GM12878 (cell line): ENCODE measurements at regions not wholly inside any gene's neighbourhood (a gene's known extent, or its start where the extent isn't known, plus 50 kb on each side); places are given as distances from the start of the nearest gene placed in this dataset.

Experiments used
- ATAC-seq: fragments of 200-7000 bp; cut with Tn5 transposase; 3 replicates; pipeline ENCODE4 v1.9.1; 2020; ENCODE audit warnings: mild to moderate bottlenecking, moderate library complexity
- BruUV-seq: library from RNA; stranded (reverse); fragments of 400-500 nt; replicated peaks from 2 replicates; lab custom pipeline; 2021; lab: Mats Ljungman, UMichigan
- CTCF ChIA-PET: fragments of 300-600 bp; sonication (Branson Sonifier 250); formaldehyde crosslinking; extraction: SDS; loops from one replicate; lab custom pipeline; 2021; ENCODE audit warnings: inconsistent platforms; lab: Yijun Ruan, JAX
- POLR2A ChIA-PET: fragments of 350-600 bp; formaldehyde crosslinking; extraction: SDS; loops from one replicate; lab custom pipeline; 2021; ENCODE audit warnings: inconsistent platforms; lab: Charles Lee
- RAD21 ChIA-PET: fragments of 300-600 bp; sonication (Branson Sonifier 250); formaldehyde crosslinking; loops from one replicate; lab custom pipeline; 2023; ENCODE audit warnings: antibody characterized with exemption; ENCODE audit not compliant: unreplicated experiment; lab: Charles Lee
- SMC1A ChIA-PET: fragments of 300-600 bp; sonication (Branson Sonifier 250); formaldehyde crosslinking; loops from one replicate; lab custom pipeline; 2023; ENCODE audit not compliant: unreplicated experiment, uncharacterized antibody; lab: Charles Lee
- DNase-seq: peaks from one replicate; pipeline ENCODE4 v3.0.0-alpha.2; 2011; ENCODE audit warnings: low read depth, low spot score
- FAIRE-seq: peaks from 3 replicates; lab custom pipeline; 2011; peaks lifted over from hg19 to GRCh38; lab: Jason Lieb, UNC
- H2AFZ ChIP-seq: 2 replicates; pipeline ENCODE4 v1.6.0; 2011; ENCODE audit warnings: low read depth, low read length, control low read depth; ENCODE audit not compliant: control insufficient read depth
- H3K27ac ChIP-seq: 2 replicates; pipeline ENCODE4 v1.5.1; 2011; ENCODE audit warnings: control low read depth; ENCODE audit not compliant: control insufficient read depth, insufficient read depth
- H3K27me3 ChIP-seq, 2 experiments: replicated peaks in 1 of 2; 2 replicates each; pipeline versions ENCODE4 v1.6.0 to v1.6.1; 2011; ENCODE audit warnings: low read length in 1 of 2; ENCODE audit not compliant: control insufficient read depth in 2 of 2, insufficient read depth in 2 of 2
- H3K36me3 ChIP-seq, 2 experiments: 2 replicates each; pipeline ENCODE4 v1.5.1; 2011; ENCODE audit warnings: low read length in 1 of 2; ENCODE audit not compliant: control insufficient read depth in 2 of 2, insufficient read depth in 2 of 2
- H3K4me1 ChIP-seq: 2 replicates; pipeline ENCODE4 v1.6.1; 2011; ENCODE audit warnings: mild to moderate bottlenecking, low read length, moderate library complexity, mixed read lengths; ENCODE audit not compliant: control insufficient read depth, insufficient read depth
- H3K4me2 ChIP-seq: 2 replicates; pipeline ENCODE4 v1.6.0; 2011; ENCODE audit warnings: control low read depth; ENCODE audit not compliant: control insufficient read depth, insufficient read depth
- H3K4me3 ChIP-seq: fragments of 200-600 bp; sonication (generic); 2 replicates; pipeline ENCODE4 v1.5.1; 2016
- H3K79me2 ChIP-seq: 2 replicates; pipeline ENCODE4 v1.6.0; 2011; ENCODE audit warnings: low read length; ENCODE audit not compliant: control insufficient read depth, insufficient read depth
- H3K9ac ChIP-seq: 2 replicates; pipeline ENCODE4 v1.8.0; 2011; ENCODE audit warnings: low read length, control low read depth, mixed read lengths; ENCODE audit not compliant: control insufficient read depth, insufficient read depth
- H3K9me3 ChIP-seq: replicated peaks from 3 replicates; pipeline ENCODE4 v1.5.1; 2011; ENCODE audit warnings: mild to moderate bottlenecking, low read length; ENCODE audit not compliant: control insufficient read depth, insufficient read depth
- H4K20me1 ChIP-seq: 2 replicates; pipeline ENCODE4 v1.6.0; 2011; ENCODE audit not compliant: control insufficient read depth, insufficient read depth
- CTCF ChIP-seq, 3 experiments: IDR thresholded peaks in 2 of 3; conservative IDR thresholded peaks in 1 of 3; 2 replicates each; pipeline ENCODE4 v1.5.1; 2011; ENCODE audit warnings: low read depth in 3 of 3, low read length in 3 of 3, mild to moderate bottlenecking in 3 of 3, control low read depth in 2 of 3, moderate library complexity in 2 of 3, inconsistent platforms in 1 of 3, mixed read lengths in 1 of 3; ENCODE audit not compliant: control insufficient read depth in 2 of 3, insufficient read depth in 1 of 3; ENCODE audit errors: extremely low read depth in 1 of 3
- EP300 ChIP-seq, 2 experiments: fragments of 150-350 bp in 1 of 2; IDR thresholded peaks; 2 replicates each; pipeline ENCODE4 v1.6.1; 2011 to 2012; ENCODE audit warnings: low read depth in 2 of 2, low read length in 2 of 2, borderline replicate concordance in 1 of 2, improper control_type of control experiment in 1 of 2, inconsistent platforms in 1 of 2; ENCODE audit not compliant: control insufficient read depth in 1 of 2
- FOXK2 ChIP-seq: fragments of 450-650 bp; IDR thresholded peaks from 2 replicates; pipeline ENCODE4 v1.6.1; 2017; ENCODE audit warnings: mild to moderate bottlenecking, moderate library complexity
- HDAC2 ChIP-seq: fragments of 200-600 bp; sonication (generic); IDR thresholded peaks from 2 replicates; pipeline ENCODE4 v1.6.1; 2017
- MEF2B ChIP-seq: fragments of 450-650 bp; IDR thresholded peaks from 2 replicates; pipeline ENCODE4 v1.6.1; 2018; ENCODE audit warnings: mild to moderate bottlenecking, moderate library complexity; ENCODE audit not compliant: partially characterized antibody, poor library complexity, severe bottlenecking
- SPI1 ChIP-seq: IDR thresholded peaks from 2 replicates; pipeline ENCODE4 v1.6.1; 2011; ENCODE audit warnings: low read depth, mild to moderate bottlenecking, low read length, moderate library complexity, borderline replicate concordance; ENCODE audit not compliant: insufficient read depth
- TAF1 ChIP-seq: IDR thresholded peaks from 2 replicates; pipeline ENCODE4 v1.6.1; 2011; ENCODE audit warnings: mild to moderate bottlenecking, low read depth, low read length, borderline replicate concordance
- TBL1XR1 ChIP-seq: IDR thresholded peaks from 2 replicates; pipeline ENCODE4 v1.6.1; 2012; ENCODE audit warnings: low read depth, low read length, improper control_type of control experiment
- ZBTB40 ChIP-seq: fragments of 450-650 bp; IDR thresholded peaks from 2 replicates; pipeline ENCODE4 v1.6.1; 2016; ENCODE audit warnings: mild to moderate bottlenecking, moderate library complexity, borderline replicate concordance
- ZNF24 ChIP-seq: fragments of 450-650 bp; IDR thresholded peaks from 2 replicates; pipeline ENCODE4 v1.6.1; 2017; ENCODE audit warnings: antibody characterized with exemption, mild to moderate bottlenecking
- ZZZ3 ChIP-seq: IDR thresholded peaks from 2 replicates; pipeline ENCODE4 v1.6.1; 2011; ENCODE audit warnings: low read depth; ENCODE audit not compliant: control insufficient read depth, insufficient read length
- WGBS: methylation state at CpG from one replicate; pipeline ENCODE4 v1.1.6; 2016; ENCODE audit warnings: low lambda C conversion rate; ENCODE audit not compliant: insufficient replicate concordance, insufficient coverage; ENCODE audit errors: missing lambda C conversion rate; 5-methylcytosine and 5-hydroxymethylcytosine counted together
- in situ Hi-C: fragments of 300-500 bp; cut with MboI; formaldehyde crosslinking; loops from 9 replicates; pipeline ENCODE4 v1.14.3; 2018; ENCODE audit warnings: mixed read lengths
- intact Hi-C: fragments of 100-400 bp; cut with micrococcal nuclease; formaldehyde crosslinking; loops from one replicate; pipeline ENCODE4 v1.14.2; 2022; ENCODE audit not compliant: unreplicated experiment

GRCh38 chr9:10930081-10930480 lies 317.3 kb upstream of the PTPRD start (continued):
- no peak for TF ChIP-seq EP300 (IDR thresholded peaks at IDR 0.05; ENCODE audit: borderline replicate concordance in 1 of 2, control insufficient read depth in 1 of 2, low read depth in 2 of 2, low read length in 2 of 2)

- H3K4me3 ChIP-seq, result no peak overlapping the region
- TF ChIP-seq HDAC2 (no peak), CTCF (IDR thresholded peaks at IDR 0.05 in 2 of 3, conservative IDR thresholded peaks at IDR 0.05 in 1 of 3; ENCODE audit: control insufficient read depth in 2 of 3, extremely low read depth in 1 of 3, insufficient read depth in 1 of 3, low read depth in 3 of 3, low read length in 3 of 3) (no peak), TBL1XR1 (no peak), ZNF24 (no peak), MEF2B (no peak), TAF1 (no peak), ZZZ3 (no peak), FOXK2 (no peak), SPI1 (no peak), ZBTB40 (no peak)
- in situ Hi-C loops (no loop called here), intact Hi-C loops (no loop called here)
- no peaks in the 10 kb centered on the region for H3K9me3 ChIP-seq
- H3K4me2 ChIP-seq, result no peak overlapping the region
- H3K27me3 ChIP-seq, result no peaks in the 10 kb centered on the region
- no peaks in the 10 kb centered on the region for H4K20me1 ChIP-seq
- DNase-seq (no peak), ATAC-seq (no peak), FAIRE-seq (no peak)
- H2AFZ ChIP-seq, result no peak overlapping the region
- POLR2A ChIA-PET, result no interaction called here
- no peak overlapping the region for H3K9ac ChIP-seq
- no peaks in the 10 kb centered on the region for H3K36me3 ChIP-seq
- H3K27ac ChIP-seq, result no peak overlapping the region
- CTCF ChIA-PET, result no interaction called here
- 38% methylated on average over 26 of the region's 26 CpGs for WGBS
- RAD21 ChIA-PET, result no interaction called here
- H3K79me2 ChIP-seq, result no peaks in the 10 kb centered on the region
- H3K4me1 ChIP-seq, result no peaks in the 10 kb centered on the region
- BruUV-seq, result no TSS peak
- SMC1A ChIA-PET, result no interaction called here
Observed at GRCh38 chr9:10946676-10947410, 334.0 kb upstream of the PTPRD start.
